T-helper 9 cell (primary cell): ENCODE measurements at regions not wholly inside any gene's neighbourhood (a gene's known extent, or its start where the extent isn't known, plus 50 kb on each side); places are given as distances from the start of the nearest gene placed in this dataset.
"Not testable (repeated sequence)": the region's sequence is repeated elsewhere in the genome, so short reads cannot be mapped to it uniquely, and the experiment has no call there.

Experiments used
- DNase-seq: peaks from one replicate; pipeline ENCODE4 v3.0.0-alpha.2; 2020

- DNase-seq, result no peak
These were observed 52.6 kb upstream of the AGA start for GRCh38 chr4:177494791-177495190.

GRCh38 chr4:177495626-177496025, 53.4 kb upstream of the AGA start:
- DNase-seq, result not testable (repeated sequence)

- no peak for DNase-seq
These were observed 57.3 kb upstream of the AGA start for GRCh38 chr4:177499537-177499936.

- DNase-seq, result no peak
These were observed 63.0 kb upstream of the AGA start for GRCh38 chr4:177505171-177505615.

- no peak for DNase-seq
These were observed 66.4 kb upstream of the AGA start for GRCh38 chr4:177508662-177509061.

GRCh38 chr4:177509226-177509745, 67.0 kb upstream of the AGA start:
- no peak for DNase-seq

- DNase-seq, result no peak
These were observed 69.4 kb upstream of the AGA start for GRCh38 chr4:177511611-177512010.

GRCh38 chr4:177512646-177513045, 70.4 kb upstream of the AGA start:
- DNase-seq, result no peak

GRCh38 chr4:177517862-177518261, 75.6 kb upstream of the AGA start:
- DNase-seq, result no peak

GRCh38 chr4:177519481-177520260, 77.4 kb upstream of the AGA start:
- DNase-seq, result no peak

- no peak for DNase-seq
These were observed 86.4 kb upstream of the AGA start for GRCh38 chr4:177528620-177529019.

- no peak for DNase-seq
These were observed 88.3 kb upstream of the AGA start for GRCh38 chr4:177530561-177530960.

GRCh38 chr4:177532358-177532757, 90.1 kb upstream of the AGA start:
- no peak for DNase-seq

- not testable (repeated sequence) for DNase-seq
These were observed 92.6 kb upstream of the AGA start for GRCh38 chr4:177534841-177535240.

GRCh38 chr4:177546745-177547144, 104.5 kb upstream of the AGA start:
- DNase-seq, result no peak

GRCh38 chr4:177547985-177548384, 105.7 kb upstream of the AGA start:
- no peak for DNase-seq

GRCh38 chr4:177555007-177555574, 112.9 kb upstream of the AGA start:
- no peak for DNase-seq

- no peak for DNase-seq
These were observed 115.2 kb upstream of the AGA start for GRCh38 chr4:177557416-177557815.

GRCh38 chr4:177558995-177559394, 116.8 kb upstream of the AGA start:
- no peak for DNase-seq

- DNase-seq, result no peak
These were observed 119.9 kb upstream of the AGA start for GRCh38 chr4:177562163-177562562.

- DNase-seq, result no peak
These were observed 120.6 kb upstream of the AGA start for GRCh38 chr4:177562859-177563258.

- no peak for DNase-seq
These were observed 124.5 kb upstream of the AGA start for GRCh38 chr4:177566691-177567090.

- no peak for DNase-seq
These were observed 126.7 kb upstream of the AGA start for GRCh38 chr4:177568931-177569330.

GRCh38 chr4:177569434-177569833, 127.2 kb upstream of the AGA start:
- DNase-seq, result no peak
